CD1c-positive myeloid dendritic cell (primary cell): ENCODE measurements at regions not wholly inside any gene's neighbourhood (a gene's known extent, or its start where the extent isn't known, plus 50 kb on each side); places are given as distances from the start of the nearest gene placed in this dataset.

Experiments
- DNase-seq: peaks from one replicate; pipeline ENCODE4 v3.0.0-alpha.2; 2016; ENCODE audit errors: extremely low spot score

- no peak for DNase-seq
Measured at GRCh38 chr5:128885649-128886255, 79.5 kb upstream of the SLC27A6 start.

DNA sequence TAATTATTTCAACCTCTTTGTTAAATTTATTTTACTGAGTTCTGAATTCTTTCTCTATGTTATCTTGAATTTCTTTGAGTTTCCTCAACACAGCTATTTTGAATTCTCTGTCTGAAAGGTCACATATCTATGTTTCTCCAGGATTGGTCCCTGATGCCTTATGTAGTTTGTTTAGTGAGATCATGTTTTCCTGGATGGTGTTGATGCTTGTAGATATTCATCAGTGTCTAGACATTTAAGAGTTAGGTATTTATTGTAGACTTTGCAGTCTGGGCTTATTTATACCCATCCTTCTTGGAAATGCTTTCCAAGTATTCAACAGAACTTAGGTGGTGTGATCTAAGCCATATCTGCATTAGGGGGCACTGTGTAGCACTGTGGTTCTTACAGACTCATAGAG, 70.2 kb upstream of the SLC27A6 start:
- DNase-seq, result no peak

- no peak for DNase-seq
Measured at GRCh38 chr5:128896675-128897074, 68.6 kb upstream of the SLC27A6 start.

- no peak for DNase-seq
Measured at GRCh38 chr5:128903550-128903949, 61.7 kb upstream of the SLC27A6 start.

GRCh38 chr5:128904805-128905567, 60.3 kb upstream of the SLC27A6 start:
- no peak for DNase-seq

GRCh38 chr5:128905568-128906110, 59.6 kb upstream of the SLC27A6 start:
- DNase-seq, result peak; percentile 65

DNA sequence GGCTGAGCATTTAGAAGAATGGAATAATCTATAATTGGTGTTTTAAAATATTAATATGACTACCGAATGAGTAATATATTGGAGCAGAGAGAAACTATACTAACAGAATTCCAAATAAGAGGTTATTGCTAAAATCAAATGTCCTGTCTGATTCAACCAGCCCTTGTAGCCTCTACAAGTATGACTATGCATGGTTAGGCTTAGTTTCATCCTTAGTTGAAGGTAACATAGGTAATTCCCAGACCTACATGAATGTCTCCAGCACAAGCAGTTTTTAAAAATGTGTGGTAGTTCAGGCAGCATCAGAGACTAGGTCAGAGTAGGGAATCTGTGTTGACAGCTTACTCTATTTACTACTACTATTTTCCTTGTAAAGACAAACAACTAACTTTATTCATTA, 51.7 kb upstream of the SLC27A6 start:
- DNase-seq, result no peak
